ENCODE measurements at regions not wholly inside any gene's neighbourhood (a gene's known extent, or its start where the extent isn't known, plus 50 kb on each side); places are given as distances from the start of the nearest gene placed in this dataset.

GRCh38 chr15:62457100-62457499 lies 292.0 kb upstream of the C2CD4B start:
- no peak for TF ChIP-seq SPI1 (IDR thresholded peaks at IDR 0.05; ENCODE audit: low read depth, low read length)
- TF ChIP-seq POLR2A (IDR thresholded peaks at IDR 0.05; ENCODE audit: low read depth, low read length), result no peak
- TF ChIP-seq POLR2AphosphoS5 (IDR thresholded peaks at IDR 0.05; ENCODE audit: low read depth, low read length), result no peak
- no peak for TF ChIP-seq TAF1 (IDR thresholded peaks at IDR 0.05; ENCODE audit: low read depth, low read length)
- TF ChIP-seq POU2F2 (IDR thresholded peaks at IDR 0.05; ENCODE audit: low read depth, low read length), result no peak
- no peak for TF ChIP-seq PAX5 (IDR thresholded peaks at IDR 0.05; ENCODE audit: insufficient read depth, low read length, severe bottlenecking)
